SK-N-DZ (cell line): ENCODE measurements at regions not wholly inside any gene's neighbourhood (a gene's known extent, or its start where the extent isn't known, plus 50 kb on each side); places are given as distances from the start of the nearest gene placed in this dataset.
"Not testable (repeated sequence)": the region's sequence is repeated elsewhere in the genome, so short reads cannot be mapped to it uniquely, and the experiment has no call there.

Source experiments
- DNase-seq: peaks from one replicate; pipeline ENCODE4 v3.0.0-alpha.2; 2015; ENCODE audit warnings: low spot score

GRCh38 chrX:150052226-150052625 lies 113.9 kb upstream of the EOLA2 start:
- no peak for DNase-seq

- no peak for DNase-seq
Measured at GRCh38 chrX:150058728-150059127, 120.4 kb upstream of the EOLA2 start.

DNA sequence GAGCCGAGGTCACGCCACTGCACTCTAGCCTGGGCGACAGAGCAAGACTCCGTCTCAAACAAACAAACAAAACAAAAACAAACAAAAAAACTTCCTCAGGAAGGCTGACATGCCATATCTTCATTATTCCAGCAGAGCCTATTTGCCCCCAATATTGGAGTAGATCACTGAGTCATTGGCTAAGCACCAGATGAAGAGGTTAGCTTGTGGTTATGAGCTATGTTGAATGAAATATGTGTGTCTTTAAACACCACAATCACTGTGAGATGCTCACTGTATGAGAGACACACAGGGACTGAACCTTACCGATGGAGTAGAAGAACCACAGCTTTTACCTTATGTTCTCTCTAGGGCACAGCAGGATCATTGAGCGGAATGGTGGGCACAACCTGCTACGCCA lies 122.1 kb upstream of the EOLA2 start:
- no peak for DNase-seq

DNA sequence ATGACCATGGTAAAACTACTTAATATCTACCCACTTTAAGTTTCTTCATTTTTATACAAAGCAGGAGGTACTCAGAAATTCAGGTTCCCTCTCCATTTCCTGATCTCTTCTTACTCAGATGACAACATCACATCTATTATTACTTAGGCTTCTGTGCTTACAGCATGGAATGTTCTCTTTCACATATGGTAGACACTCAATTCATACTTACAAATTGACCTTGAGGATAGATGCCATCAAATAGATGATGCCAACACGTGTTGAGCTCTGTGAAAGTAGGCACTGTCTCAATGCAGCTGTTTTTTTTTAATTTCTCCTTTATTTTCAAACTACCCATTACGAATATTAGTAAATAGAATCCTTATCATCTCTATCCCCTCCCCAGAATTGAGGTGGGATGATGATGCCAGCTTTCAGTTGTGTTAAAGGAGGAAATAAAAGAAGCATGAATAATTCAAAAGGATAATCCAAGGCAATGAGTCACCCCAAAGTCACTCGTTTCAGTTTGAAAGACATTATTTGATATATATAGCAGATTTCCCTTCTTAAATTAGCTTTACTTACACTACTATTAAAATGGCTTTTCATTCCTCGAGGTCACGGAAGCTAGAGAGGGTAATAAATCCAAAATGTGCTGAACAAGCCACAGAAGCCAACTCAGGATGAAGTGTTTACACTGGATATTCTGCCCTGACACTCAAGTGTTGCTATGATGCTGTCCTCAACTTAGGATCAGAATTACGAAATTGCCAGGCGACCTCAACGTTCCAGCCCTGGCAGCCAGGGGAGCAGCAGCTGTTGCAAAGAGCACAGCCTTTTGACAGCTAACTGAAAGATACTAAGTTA lies 124.2 kb upstream of the EOLA2 start:
- no peak for DNase-seq

- DNase-seq: no peak
Measured at GRCh38 chrX:150063138-150063518, 124.8 kb upstream of the EOLA2 start.

DNA sequence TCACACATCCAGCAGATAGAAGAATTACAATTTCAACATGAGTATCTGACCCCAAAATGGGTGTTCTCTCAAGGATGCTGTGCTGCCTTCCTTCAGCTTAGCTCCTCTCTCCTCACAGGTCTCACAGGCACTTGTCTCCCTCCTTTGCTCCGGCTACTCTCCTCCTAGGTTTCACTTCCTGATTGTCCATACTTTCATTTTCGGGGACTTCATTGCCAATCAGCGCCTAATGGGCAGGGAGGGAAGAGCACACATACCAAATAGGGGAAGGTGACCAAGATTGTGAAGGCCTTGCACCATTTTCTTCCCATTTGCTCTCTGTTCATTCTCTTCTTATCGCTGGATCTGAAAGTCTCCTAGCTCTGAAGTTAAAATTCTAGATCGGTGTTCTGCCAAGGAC lies 125.4 kb upstream of the EOLA2 start:
- DNase-seq: no peak

DNA sequence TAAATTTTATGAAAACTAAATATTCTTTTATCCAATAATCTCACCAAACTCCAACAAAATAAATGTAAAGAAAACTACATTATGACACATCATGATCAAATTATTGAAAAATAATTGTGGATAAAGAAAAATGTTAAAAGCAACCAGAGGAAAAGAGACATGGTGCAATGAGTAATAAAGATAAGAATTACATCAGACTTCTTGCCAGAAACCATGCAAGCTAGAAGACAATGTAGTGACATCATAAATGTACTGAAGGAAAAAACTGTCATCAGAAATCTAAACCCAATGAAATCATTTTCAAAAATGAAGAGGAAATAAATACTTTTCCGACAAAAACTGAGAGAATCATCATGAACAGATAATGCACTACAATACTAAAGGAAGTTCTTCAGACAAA lies 135.9 kb upstream of the EOLA2 start:
- DNase-seq: no peak

DNA sequence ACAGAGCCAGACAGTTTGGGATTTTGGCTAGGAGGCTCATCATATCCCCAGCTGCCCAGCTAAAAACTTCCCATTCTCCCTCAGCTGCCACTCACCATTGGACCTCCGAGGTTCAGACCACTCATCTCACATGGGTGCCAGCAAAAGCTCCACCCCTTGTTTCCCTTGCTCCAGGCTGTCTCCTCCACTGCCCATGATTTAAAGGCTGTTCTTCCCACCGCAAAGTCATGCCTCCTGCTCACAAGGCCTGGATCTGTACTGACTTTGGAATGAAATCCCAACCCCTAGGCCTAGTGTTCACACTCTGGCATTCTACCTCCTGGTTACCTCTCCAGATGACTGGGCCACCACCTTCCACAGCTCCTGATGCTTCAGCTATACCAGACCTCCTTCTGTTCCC lies 142.2 kb upstream of the EOLA2 start:
- no peak for DNase-seq

DNA sequence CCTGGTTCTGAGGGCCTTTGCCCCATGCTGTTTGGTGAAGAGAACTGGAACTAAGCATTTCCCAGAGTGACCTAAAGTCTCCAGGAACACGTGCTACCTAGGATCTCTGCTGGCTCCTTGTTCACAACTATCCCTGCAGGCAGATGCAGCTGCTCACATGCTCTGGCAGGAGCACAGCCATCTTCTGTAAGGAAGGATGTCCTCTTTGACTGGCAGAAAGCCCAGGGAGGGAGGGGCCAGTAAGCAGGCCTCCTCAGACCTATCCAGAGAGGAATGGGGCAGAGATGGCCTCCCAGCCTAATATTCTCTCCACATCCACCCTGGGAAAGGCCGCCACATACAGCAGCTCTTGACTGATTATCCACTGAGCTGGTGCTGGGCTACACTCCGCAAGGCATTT lies 142.8 kb upstream of the EOLA2 start:
- DNase-seq: no peak

DNA sequence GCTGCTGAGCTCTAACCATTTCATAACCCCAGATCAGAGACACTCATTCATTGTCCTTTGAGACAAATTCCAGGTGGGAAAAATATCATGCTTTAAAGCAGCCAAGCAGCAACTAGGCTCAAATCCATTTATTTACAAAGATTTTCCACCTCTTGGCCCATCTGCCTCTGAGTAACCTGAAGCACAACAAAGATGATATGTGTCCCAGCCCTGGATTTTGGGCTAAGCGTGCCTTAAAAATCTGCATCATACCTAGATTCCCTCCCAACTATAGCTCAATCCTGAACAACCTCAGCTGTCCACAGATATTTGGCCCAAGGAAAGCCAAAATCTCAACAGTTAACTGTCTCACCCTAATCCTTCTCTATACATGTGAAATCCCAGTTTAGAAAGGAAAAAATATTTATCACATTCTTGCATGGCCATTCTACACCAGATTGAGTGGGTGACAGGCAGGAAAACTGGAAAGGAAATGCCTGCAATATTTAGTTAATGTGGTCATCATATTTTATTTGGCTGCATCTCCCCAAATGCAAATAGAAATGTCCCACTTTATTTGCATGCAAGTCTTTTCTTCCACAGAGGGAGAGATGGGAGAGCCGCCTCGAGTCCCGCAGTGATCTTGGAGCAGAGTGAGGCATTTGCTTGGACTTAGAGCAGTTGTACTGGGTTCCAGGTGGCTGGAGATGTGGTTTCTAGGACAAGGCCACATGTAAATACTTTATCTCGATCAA lies 146.4 kb upstream of the EOLA2 start:
- no peak for DNase-seq

DNA sequence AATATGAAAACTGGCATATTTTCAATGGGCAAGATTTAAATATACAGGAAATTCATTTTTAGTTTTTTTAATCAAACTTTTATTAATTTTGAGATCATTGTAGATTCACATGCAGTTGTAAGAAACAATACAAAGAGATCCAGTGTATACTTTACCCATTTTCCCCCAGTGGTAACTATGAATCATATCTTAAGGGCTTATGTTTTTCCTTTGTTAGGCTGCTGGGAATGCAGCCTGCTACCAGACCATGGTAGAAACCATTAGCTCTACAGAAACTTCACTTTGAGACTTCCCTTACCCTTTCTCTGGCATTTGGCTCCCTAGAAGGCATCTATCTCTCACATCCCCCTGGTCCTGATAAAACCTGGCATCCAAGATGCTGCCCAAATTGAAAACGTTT lies 147.6 kb upstream of the EOLA2 start:
- DNase-seq: no peak

GRCh38 chrX:150086371-150086770 lies 148.1 kb upstream of the EOLA2 start:
- peak; percentile 69 for DNase-seq

- no peak for DNase-seq
Measured at GRCh38 chrX:150087612-150088011, 149.3 kb upstream of the EOLA2 start.

DNA sequence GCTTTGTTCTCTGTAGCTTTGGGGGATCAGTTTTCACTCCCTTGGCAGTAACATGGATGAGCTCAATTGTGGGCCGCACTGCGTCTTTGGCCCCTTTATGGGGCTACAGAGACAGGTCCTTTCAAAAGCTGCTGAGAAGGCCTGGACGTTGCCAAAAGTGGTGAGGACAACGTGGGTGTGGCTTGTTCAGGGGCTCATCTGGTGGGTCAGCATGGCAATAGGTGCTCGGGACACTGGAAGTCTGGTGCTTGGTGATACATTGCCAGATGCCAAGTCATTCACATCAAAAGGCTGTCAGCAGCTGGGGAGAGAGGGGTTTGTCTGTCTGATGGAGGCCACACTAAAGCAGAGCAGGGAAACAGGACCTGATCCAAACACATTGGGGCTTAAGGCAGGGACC lies 149.8 kb upstream of the EOLA2 start:
- DNase-seq: no peak

DNA sequence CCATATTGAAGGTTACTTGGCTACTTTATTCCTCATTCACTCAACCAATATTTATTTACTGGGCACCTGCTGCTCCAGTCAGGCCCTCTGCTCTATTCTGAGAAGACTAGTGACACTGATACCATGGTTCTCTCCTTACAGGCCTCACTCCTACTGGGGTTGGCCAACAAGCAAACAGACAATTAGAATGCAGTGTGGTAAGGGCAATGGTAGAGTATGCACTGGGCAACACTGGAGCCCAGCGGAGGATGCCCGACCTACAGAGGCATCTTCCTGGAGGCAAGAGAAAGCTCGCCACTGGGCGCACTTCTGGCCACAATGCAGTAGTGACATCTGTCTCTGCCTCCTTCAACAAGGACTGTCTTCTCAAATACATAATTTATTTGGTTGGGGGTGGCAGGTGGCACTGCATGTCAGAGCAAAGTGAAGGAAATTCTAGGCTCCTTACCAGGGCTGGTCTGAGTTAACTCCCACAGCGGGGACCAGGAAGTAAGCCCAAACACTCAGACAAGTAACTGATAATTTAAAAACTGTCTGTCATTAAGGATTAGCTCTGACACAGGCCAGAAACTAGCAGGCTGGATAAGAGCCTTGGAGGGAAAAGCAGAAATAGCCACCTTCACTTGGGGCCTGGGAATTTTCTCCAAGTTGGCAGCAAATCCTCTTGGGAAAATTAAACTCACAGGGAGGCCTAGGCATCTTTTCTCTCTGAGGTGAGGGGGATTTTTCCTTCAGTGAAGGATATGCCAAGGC lies 150.7 kb upstream of the EOLA2 start:
- peak; percentile 77 for DNase-seq

DNA sequence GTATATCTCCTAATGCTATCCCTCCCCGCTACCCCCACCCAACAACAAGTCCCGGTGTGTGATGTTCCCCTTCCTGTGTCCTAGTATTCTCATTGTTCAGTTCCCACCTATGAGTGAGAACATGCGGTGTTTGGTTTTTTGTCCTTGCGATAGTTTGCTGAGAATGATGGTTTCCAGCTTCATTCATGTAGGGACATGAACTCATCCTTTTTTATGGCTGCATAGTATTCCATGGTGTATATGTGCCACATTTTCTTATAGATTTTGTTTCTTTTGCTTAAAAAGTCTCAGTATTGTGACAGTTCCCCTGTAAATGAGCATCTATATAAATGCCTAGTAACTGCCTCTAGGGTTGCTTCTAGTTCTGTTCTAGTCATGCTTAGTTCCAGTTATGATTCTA lies 153.0 kb upstream of the EOLA2 start:
- DNase-seq: not testable (repeated sequence)

DNA sequence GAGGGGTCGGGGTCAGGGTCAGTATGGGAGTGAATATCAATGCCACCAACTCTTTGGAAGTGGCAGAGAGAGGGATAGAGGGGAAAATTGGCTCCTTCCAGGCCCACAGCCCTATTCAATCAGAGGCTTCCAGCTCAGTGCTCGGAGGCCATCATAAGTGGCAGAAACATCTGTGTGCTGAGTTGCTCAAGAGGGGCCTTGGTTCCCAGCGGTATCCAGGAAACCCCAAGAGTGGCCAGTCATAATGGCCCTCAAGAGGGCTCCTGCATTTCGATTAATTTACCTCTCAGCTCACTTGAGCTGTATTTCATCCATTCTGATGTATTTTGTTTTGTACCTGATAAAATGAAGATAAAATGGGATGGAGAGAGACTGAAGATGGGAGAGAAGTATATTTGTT lies 154.3 kb upstream of the EOLA2 start:
- DNase-seq: no peak

GRCh38 chrX:150094375-150094774 lies 156.1 kb upstream of the EOLA2 start:
- no peak for DNase-seq

DNA sequence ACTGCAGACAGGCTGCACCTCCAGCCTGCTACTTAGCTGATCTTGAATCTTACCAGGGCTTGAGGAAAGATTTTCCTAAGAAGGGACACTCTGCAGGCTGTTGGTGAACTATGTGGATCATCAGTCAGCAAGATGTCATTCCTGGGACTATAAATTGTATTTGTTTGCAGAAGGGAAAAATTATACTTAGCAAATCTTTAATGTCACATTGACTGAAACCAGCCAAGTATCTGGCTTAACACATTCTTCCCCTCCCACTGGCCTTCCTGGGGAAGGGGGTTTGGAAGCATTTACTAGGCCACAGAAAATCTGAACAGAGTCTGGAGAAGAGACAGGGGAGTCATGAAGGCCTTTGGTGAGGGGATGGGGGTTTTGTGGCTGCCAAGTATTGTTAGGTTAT lies 156.7 kb upstream of the EOLA2 start:
- no peak for DNase-seq

GRCh38 chrX:150099316-150099715 lies 161.0 kb upstream of the EOLA2 start:
- no peak for DNase-seq

DNA sequence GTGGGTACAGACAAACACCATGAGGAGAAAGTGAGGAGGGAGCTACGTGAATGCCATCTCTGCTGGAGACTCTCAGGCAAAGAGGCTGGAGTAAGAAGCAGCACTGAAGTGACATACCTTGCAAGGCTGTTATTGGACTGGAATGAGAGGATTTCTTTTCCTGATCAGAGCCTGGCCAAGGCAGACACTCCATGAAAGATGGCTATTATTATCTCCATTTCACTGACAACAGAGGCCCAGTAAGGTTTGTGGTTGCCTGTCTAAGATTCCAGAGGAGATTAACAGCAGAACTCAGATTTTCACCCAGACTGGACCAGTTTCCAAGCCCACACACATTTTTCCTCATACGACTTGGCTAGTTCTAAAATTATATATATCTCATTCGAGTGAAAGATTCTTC lies 162.0 kb upstream of the EOLA2 start:
- DNase-seq: no peak

- no peak for DNase-seq
Measured at GRCh38 chrX:150118476-150118875, 180.2 kb upstream of the EOLA2 start.

DNA sequence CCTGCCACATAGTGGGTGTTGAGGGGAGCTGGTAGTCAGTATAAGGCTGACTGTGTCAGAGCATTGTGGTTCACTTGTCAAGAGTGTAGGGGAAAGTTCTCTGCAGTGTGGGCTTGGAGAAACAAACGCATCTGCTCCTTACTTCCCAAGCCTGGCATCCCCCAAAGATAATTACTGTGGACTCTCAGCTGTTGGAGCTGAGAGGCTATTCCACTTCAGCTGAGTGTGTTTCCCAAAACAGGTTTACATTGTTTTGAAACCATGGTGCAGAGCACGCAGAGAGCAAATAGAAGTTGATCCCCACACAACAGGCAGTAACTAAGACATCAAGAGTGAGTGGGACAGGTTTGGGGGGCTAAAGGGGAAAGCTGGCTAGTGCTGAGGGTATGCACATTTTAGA lies 181.0 kb upstream of the EOLA2 start:
- DNase-seq: no peak
